GM12878 (cell line): ENCODE measurements at regions not wholly inside any gene's neighbourhood (a gene's known extent, or its start where the extent isn't known, plus 50 kb on each side); places are given as distances from the start of the nearest gene placed in this dataset.

Experiments used
- ATAC-seq: fragments of 200-7000 bp; cut with Tn5 transposase; 3 replicates; pipeline ENCODE4 v1.9.1; 2020; ENCODE audit warnings: mild to moderate bottlenecking, moderate library complexity
- BruUV-seq: library from RNA; stranded (reverse); fragments of 400-500 nt; replicated peaks from 2 replicates; lab custom pipeline; 2021; lab: Mats Ljungman, UMichigan
- CTCF ChIA-PET: fragments of 300-600 bp; sonication (Branson Sonifier 250); formaldehyde crosslinking; extraction: SDS; loops from one replicate; lab custom pipeline; 2021; ENCODE audit warnings: inconsistent platforms; lab: Yijun Ruan, JAX
- POLR2A ChIA-PET: fragments of 350-600 bp; formaldehyde crosslinking; extraction: SDS; loops from one replicate; lab custom pipeline; 2021; ENCODE audit warnings: inconsistent platforms; lab: Charles Lee
- RAD21 ChIA-PET: fragments of 300-600 bp; sonication (Branson Sonifier 250); formaldehyde crosslinking; loops from one replicate; lab custom pipeline; 2023; ENCODE audit warnings: antibody characterized with exemption; ENCODE audit not compliant: unreplicated experiment; lab: Charles Lee
- SMC1A ChIA-PET: fragments of 300-600 bp; sonication (Branson Sonifier 250); formaldehyde crosslinking; loops from one replicate; lab custom pipeline; 2023; ENCODE audit not compliant: unreplicated experiment, uncharacterized antibody; lab: Charles Lee
- DNase-seq: peaks from one replicate; pipeline ENCODE4 v3.0.0-alpha.2; 2011; ENCODE audit warnings: low read depth, low spot score
- FAIRE-seq: peaks from 3 replicates; lab custom pipeline; 2011; peaks lifted over from hg19 to GRCh38; lab: Jason Lieb, UNC
- H2AFZ ChIP-seq: 2 replicates; pipeline ENCODE4 v1.6.0; 2011; ENCODE audit warnings: low read depth, low read length, control low read depth; ENCODE audit not compliant: control insufficient read depth
- H3K27ac ChIP-seq: 2 replicates; pipeline ENCODE4 v1.5.1; 2011; ENCODE audit warnings: control low read depth; ENCODE audit not compliant: control insufficient read depth, insufficient read depth
- H3K27me3 ChIP-seq, 2 experiments: replicated peaks in 1 of 2; 2 replicates each; pipeline versions ENCODE4 v1.6.0 to v1.6.1; 2011; ENCODE audit warnings: low read length in 1 of 2; ENCODE audit not compliant: control insufficient read depth in 2 of 2, insufficient read depth in 2 of 2
- H3K36me3 ChIP-seq, 2 experiments: 2 replicates each; pipeline ENCODE4 v1.5.1; 2011; ENCODE audit warnings: low read length in 1 of 2; ENCODE audit not compliant: control insufficient read depth in 2 of 2, insufficient read depth in 2 of 2
- H3K4me1 ChIP-seq: 2 replicates; pipeline ENCODE4 v1.6.1; 2011; ENCODE audit warnings: mild to moderate bottlenecking, low read length, moderate library complexity, mixed read lengths; ENCODE audit not compliant: control insufficient read depth, insufficient read depth
- H3K4me2 ChIP-seq: 2 replicates; pipeline ENCODE4 v1.6.0; 2011; ENCODE audit warnings: control low read depth; ENCODE audit not compliant: control insufficient read depth, insufficient read depth
- H3K4me3 ChIP-seq: fragments of 200-600 bp; sonication (generic); 2 replicates; pipeline ENCODE4 v1.5.1; 2016
- H3K79me2 ChIP-seq: 2 replicates; pipeline ENCODE4 v1.6.0; 2011; ENCODE audit warnings: low read length; ENCODE audit not compliant: control insufficient read depth, insufficient read depth
- H3K9ac ChIP-seq: 2 replicates; pipeline ENCODE4 v1.8.0; 2011; ENCODE audit warnings: low read length, control low read depth, mixed read lengths; ENCODE audit not compliant: control insufficient read depth, insufficient read depth
- H3K9me3 ChIP-seq: replicated peaks from 3 replicates; pipeline ENCODE4 v1.5.1; 2011; ENCODE audit warnings: mild to moderate bottlenecking, low read length; ENCODE audit not compliant: control insufficient read depth, insufficient read depth
- H4K20me1 ChIP-seq: 2 replicates; pipeline ENCODE4 v1.6.0; 2011; ENCODE audit not compliant: control insufficient read depth, insufficient read depth
- BRCA1 ChIP-seq: IDR thresholded peaks from 2 replicates; pipeline ENCODE4 v1.6.1; 2011; ENCODE audit warnings: low read depth, low read length, improper control_type of control experiment
- CBX3 ChIP-seq: fragments of 200-600 bp; sonication (generic); IDR thresholded peaks from 2 replicates; pipeline ENCODE4 v1.6.1; 2016; ENCODE audit warnings: low read depth, borderline replicate concordance
- EP300 ChIP-seq, 2 experiments: fragments of 150-350 bp in 1 of 2; IDR thresholded peaks; 2 replicates each; pipeline ENCODE4 v1.6.1; 2011 to 2012; ENCODE audit warnings: low read depth in 2 of 2, low read length in 2 of 2, borderline replicate concordance in 1 of 2, improper control_type of control experiment in 1 of 2, inconsistent platforms in 1 of 2; ENCODE audit not compliant: control insufficient read depth in 1 of 2
- IRF4 ChIP-seq: IDR thresholded peaks from 2 replicates; pipeline ENCODE4 v1.6.1; 2011; ENCODE audit warnings: low read depth, low read length
- KAT2A ChIP-seq: conservative IDR thresholded peaks from 2 replicates; pipeline ENCODE4 v1.6.1; 2011; ENCODE audit warnings: low read depth, low read length; ENCODE audit not compliant: control insufficient read depth
- KDM1A ChIP-seq: fragments of 200-600 bp; sonication (generic); IDR thresholded peaks from 2 replicates; pipeline ENCODE4 v1.6.1; 2016; ENCODE audit warnings: borderline replicate concordance
- KLF5 ChIP-seq: fragments of 450-650 bp; IDR thresholded peaks from 2 replicates; pipeline ENCODE4 v1.6.1; 2014; ENCODE audit warnings: mild to moderate bottlenecking; ENCODE audit not compliant: partially characterized antibody
- MYB ChIP-seq: fragments of 150-350 bp; IDR thresholded peaks from 2 replicates; pipeline ENCODE4 v1.6.1; 2014; ENCODE audit warnings: mild to moderate bottlenecking, low read depth, low read length, borderline replicate concordance
- NFYB ChIP-seq: IDR thresholded peaks from 2 replicates; pipeline ENCODE4 v1.6.1; 2011; ENCODE audit warnings: low read depth, mild to moderate bottlenecking, low read length, improper control_type of control experiment, moderate library complexity; ENCODE audit not compliant: insufficient read depth
- PAX5 ChIP-seq: IDR thresholded peaks from 2 replicates; pipeline ENCODE4 v1.6.1; 2011; ENCODE audit warnings: low read depth, low read length, borderline replicate concordance
- POU2F2 ChIP-seq: IDR thresholded peaks from 3 replicates; pipeline ENCODE4 v1.6.1; 2011; ENCODE audit warnings: low read depth, mild to moderate bottlenecking, low read length, borderline replicate concordance
- RBBP5 ChIP-seq: fragments of 200-600 bp; sonication (generic); conservative IDR thresholded peaks from 2 replicates; pipeline ENCODE4 v1.6.1; 2016
- TCF12 ChIP-seq: IDR thresholded peaks from 2 replicates; pipeline ENCODE4 v1.6.1; 2011; ENCODE audit warnings: low read depth, mild to moderate bottlenecking, low read length
- in situ Hi-C: fragments of 300-500 bp; cut with MboI; formaldehyde crosslinking; loops from 9 replicates; pipeline ENCODE4 v1.14.3; 2018; ENCODE audit warnings: mixed read lengths
- intact Hi-C: fragments of 100-400 bp; cut with micrococcal nuclease; formaldehyde crosslinking; loops from one replicate; pipeline ENCODE4 v1.14.2; 2022; ENCODE audit not compliant: unreplicated experiment
- TF ChIP-seq, protein P1 (sequence below): IDR thresholded peaks from 2 replicates; pipeline ENCODE4 v1.6.1; 2011; ENCODE audit warnings: mild to moderate bottlenecking, low read depth, low read length, moderate library complexity; ENCODE audit not compliant: insufficient replicate concordance
- TF ChIP-seq, protein P2 (sequence below): IDR thresholded peaks from 2 replicates; pipeline ENCODE4 v1.6.1; 2011; ENCODE audit warnings: low read depth, mild to moderate bottlenecking, low read length, moderate library complexity, borderline replicate concordance; ENCODE audit errors: extremely low read depth
- TF ChIP-seq, protein P3 (sequence below): IDR thresholded peaks from 2 replicates; pipeline ENCODE4 v1.6.1; 2012; ENCODE audit warnings: low read length, inconsistent platforms
- TF ChIP-seq, protein P4 (sequence below): fragments of 450-650 bp; formaldehyde crosslinking; IDR thresholded peaks from 2 replicates; pipeline ENCODE4 v1.4.0; 2020; ENCODE audit warnings: mild to moderate bottlenecking, moderate library complexity
- TF ChIP-seq, protein P5 (sequence below): IDR thresholded peaks from 2 replicates; pipeline ENCODE4 v1.6.1; 2012; ENCODE audit warnings: low read depth, low read length, improper control_type of control experiment

DNA sequence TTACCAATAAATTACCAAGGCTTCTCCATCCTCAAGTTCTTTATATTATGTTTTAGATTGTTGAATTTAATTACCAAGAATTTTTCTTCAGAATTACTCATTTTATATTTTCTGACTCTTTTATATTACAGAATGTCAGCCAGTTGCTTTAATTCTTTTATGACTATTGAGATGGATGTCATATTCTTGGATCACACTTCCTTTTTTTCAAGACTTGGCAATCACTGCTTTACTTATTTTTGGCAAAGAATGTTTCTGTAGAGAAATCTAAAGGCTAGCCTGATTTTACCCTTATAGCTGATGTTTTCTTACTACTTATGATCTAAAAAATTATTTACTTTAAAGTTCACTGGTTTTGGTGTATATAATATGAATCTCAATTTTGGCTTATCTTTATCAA, 721.1 kb upstream of the TMPRSS15 start:
- Histone ChIP-seq H3K27me3 (no peaks in the 10 kb centered on the region), H3K27ac (no peak overlapping the region), H3K4me2 (no peak overlapping the region), H3K36me3 (no peaks in the 10 kb centered on the region), H3K4me1 (no peaks in the 10 kb centered on the region), H2AFZ (no peak overlapping the region), H3K79me2 (no peaks in the 10 kb centered on the region), H3K9ac (no peak overlapping the region), H3K9me3 (no peaks in the 10 kb centered on the region; the same call in 2 of the 3 replicates), H4K20me1 (no peaks in the 10 kb centered on the region), H3K4me3 (no peak overlapping the region)
- FAIRE-seq (no peak), DNase-seq (no peak), ATAC-seq (no peak)
- SMC1A ChIA-PET, result no interaction called here
- no TSS peak for BruUV-seq
- in situ Hi-C loops (no loop called here), intact Hi-C loops (no loop called here)
- RAD21 ChIA-PET, result no interaction called here
- CTCF ChIA-PET, result no interaction called here
- POLR2A ChIA-PET, result no interaction called here
- TF ChIP-seq IRF4 (no peak), POU2F2 (no peak), NFYB (no peak), KLF5 (no peak), TCF12 (no peak), PAX5 (no peak), MYB (no peak), KDM1A (no peak), CBX3 (no peak), KAT2A (no peak), BRCA1 (no peak), RBBP5 (no peak), EP300 (IDR thresholded peaks at IDR 0.05; ENCODE audit: borderline replicate concordance in 1 of 2, control insufficient read depth in 1 of 2, low read depth in 2 of 2, low read length in 2 of 2) (no peak)
- TF ChIP-seq, protein P1, sequence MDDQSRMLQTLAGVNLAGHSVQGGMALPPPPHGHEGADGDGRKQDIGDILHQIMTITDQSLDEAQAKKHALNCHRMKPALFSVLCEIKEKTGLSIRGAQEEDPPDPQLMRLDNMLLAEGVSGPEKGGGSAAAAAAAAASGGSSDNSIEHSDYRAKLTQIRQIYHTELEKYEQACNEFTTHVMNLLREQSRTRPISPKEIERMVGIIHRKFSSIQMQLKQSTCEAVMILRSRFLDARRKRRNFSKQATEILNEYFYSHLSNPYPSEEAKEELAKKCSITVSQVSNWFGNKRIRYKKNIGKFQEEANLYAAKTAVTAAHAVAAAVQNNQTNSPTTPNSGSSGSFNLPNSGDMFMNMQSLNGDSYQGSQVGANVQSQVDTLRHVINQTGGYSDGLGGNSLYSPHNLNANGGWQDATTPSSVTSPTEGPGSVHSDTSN, result no peak
- TF ChIP-seq, protein P2, sequence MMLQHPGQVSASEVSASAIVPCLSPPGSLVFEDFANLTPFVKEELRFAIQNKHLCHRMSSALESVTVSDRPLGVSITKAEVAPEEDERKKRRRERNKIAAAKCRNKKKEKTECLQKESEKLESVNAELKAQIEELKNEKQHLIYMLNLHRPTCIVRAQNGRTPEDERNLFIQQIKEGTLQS, result no peak
- TF ChIP-seq, protein P3, sequence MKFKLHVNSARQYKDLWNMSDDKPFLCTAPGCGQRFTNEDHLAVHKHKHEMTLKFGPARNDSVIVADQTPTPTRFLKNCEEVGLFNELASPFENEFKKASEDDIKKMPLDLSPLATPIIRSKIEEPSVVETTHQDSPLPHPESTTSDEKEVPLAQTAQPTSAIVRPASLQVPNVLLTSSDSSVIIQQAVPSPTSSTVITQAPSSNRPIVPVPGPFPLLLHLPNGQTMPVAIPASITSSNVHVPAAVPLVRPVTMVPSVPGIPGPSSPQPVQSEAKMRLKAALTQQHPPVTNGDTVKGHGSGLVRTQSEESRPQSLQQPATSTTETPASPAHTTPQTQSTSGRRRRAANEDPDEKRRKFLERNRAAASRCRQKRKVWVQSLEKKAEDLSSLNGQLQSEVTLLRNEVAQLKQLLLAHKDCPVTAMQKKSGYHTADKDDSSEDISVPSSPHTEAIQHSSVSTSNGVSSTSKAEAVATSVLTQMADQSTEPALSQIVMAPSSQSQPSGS, result no peak
- TF ChIP-seq, protein P4, sequence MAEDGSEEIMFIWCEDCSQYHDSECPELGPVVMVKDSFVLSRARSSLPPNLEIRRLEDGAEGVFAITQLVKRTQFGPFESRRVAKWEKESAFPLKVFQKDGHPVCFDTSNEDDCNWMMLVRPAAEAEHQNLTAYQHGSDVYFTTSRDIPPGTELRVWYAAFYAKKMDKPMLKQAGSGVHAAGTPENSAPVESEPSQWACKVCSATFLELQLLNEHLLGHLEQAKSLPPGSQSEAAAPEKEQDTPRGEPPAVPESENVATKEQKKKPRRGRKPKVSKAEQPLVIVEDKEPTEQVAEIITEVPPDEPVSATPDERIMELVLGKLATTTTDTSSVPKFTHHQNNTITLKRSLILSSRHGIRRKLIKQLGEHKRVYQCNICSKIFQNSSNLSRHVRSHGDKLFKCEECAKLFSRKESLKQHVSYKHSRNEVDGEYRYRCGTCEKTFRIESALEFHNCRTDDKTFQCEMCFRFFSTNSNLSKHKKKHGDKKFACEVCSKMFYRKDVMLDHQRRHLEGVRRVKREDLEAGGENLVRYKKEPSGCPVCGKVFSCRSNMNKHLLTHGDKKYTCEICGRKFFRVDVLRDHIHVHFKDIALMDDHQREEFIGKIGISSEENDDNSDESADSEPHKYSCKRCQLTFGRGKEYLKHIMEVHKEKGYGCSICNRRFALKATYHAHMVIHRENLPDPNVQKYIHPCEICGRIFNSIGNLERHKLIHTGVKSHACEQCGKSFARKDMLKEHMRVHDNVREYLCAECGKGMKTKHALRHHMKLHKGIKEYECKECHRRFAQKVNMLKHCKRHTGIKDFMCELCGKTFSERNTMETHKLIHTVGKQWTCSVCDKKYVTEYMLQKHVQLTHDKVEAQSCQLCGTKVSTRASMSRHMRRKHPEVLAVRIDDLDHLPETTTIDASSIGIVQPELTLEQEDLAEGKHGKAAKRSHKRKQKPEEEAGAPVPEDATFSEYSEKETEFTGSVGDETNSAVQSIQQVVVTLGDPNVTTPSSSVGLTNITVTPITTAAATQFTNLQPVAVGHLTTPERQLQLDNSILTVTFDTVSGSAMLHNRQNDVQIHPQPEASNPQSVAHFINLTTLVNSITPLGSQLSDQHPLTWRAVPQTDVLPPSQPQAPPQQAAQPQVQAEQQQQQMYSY (CRISPR knock-in tag), result no peak
- TF ChIP-seq, protein P5, sequence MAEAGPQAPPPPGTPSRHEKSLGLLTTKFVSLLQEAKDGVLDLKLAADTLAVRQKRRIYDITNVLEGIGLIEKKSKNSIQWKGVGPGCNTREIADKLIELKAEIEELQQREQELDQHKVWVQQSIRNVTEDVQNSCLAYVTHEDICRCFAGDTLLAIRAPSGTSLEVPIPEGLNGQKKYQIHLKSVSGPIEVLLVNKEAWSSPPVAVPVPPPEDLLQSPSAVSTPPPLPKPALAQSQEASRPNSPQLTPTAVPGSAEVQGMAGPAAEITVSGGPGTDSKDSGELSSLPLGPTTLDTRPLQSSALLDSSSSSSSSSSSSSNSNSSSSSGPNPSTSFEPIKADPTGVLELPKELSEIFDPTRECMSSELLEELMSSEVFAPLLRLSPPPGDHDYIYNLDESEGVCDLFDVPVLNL, result no peak
